GM19025 (cell line): ENCODE measurements at regions not wholly inside any gene's neighbourhood (a gene's known extent, or its start where the extent isn't known, plus 50 kb on each side); places are given as distances from the start of the nearest gene placed in this dataset.
"Not testable (repeated sequence)": the region's sequence is repeated elsewhere in the genome, so short reads cannot be mapped to it uniquely, and the experiment has no call there.

Experiments
- ATAC-seq: cut with Tn5 transposase; IDR thresholded peaks from one replicate; pipeline ENCODE4 v1.9.1; 2021; ENCODE audit warnings: mild to moderate bottlenecking, low read depth, moderate library complexity; ENCODE audit not compliant: unreplicated experiment

GRCh38 chr12:67524861-67525616 is 123.5 kb upstream of the DYRK2 start:
- no peak for ATAC-seq

GRCh38 chr12:67525617-67525884 is 123.0 kb upstream of the DYRK2 start:
- no peak for ATAC-seq

GRCh38 chr12:67526129-67526528 is 122.4 kb upstream of the DYRK2 start:
- ATAC-seq, result no peak

GRCh38 chr12:67531051-67531450 is 117.5 kb upstream of the DYRK2 start:
- ATAC-seq, result no peak

GRCh38 chr12:67531501-67531900 is 117.0 kb upstream of the DYRK2 start:
- no peak for ATAC-seq

GRCh38 chr12:67533159-67533558 is 115.4 kb upstream of the DYRK2 start:
- no peak for ATAC-seq

- ATAC-seq, result no peak
Measured at GRCh38 chr12:67534046-67534445, 114.5 kb upstream of the DYRK2 start.

GRCh38 chr12:67534681-67535080 is 113.9 kb upstream of the DYRK2 start:
- no peak for ATAC-seq

- no peak for ATAC-seq
Measured at GRCh38 chr12:67535176-67535575, 113.4 kb upstream of the DYRK2 start.

GRCh38 chr12:67535971-67536370 is 112.6 kb upstream of the DYRK2 start:
- no peak for ATAC-seq

- ATAC-seq, result no peak
Measured at GRCh38 chr12:67539329-67539728, 109.2 kb upstream of the DYRK2 start.

GRCh38 chr12:67539946-67540345 is 108.6 kb upstream of the DYRK2 start:
- no peak for ATAC-seq

GRCh38 chr12:67540920-67541624 is 107.5 kb upstream of the DYRK2 start:
- no peak for ATAC-seq

GRCh38 chr12:67541625-67541991 is 106.9 kb upstream of the DYRK2 start:
- ATAC-seq, result no peak

- ATAC-seq, result no peak
Measured at GRCh38 chr12:67543021-67543770, 105.3 kb upstream of the DYRK2 start.

GRCh38 chr12:67545298-67545697 is 103.2 kb upstream of the DYRK2 start:
- no peak for ATAC-seq

- no peak for ATAC-seq
Measured at GRCh38 chr12:67546746-67547145, 101.8 kb upstream of the DYRK2 start.

GRCh38 chr12:67555075-67555717 is 93.3 kb upstream of the DYRK2 start:
- ATAC-seq, result not testable (repeated sequence)

GRCh38 chr12:67558775-67559174 is 89.8 kb upstream of the DYRK2 start:
- ATAC-seq, result no peak

GRCh38 chr12:67559751-67560150 is 88.8 kb upstream of the DYRK2 start:
- no peak for ATAC-seq
